Neural cell (in vitro differentiated cells): ENCODE measurements at regions not wholly inside any gene's neighbourhood (a gene's known extent, or its start where the extent isn't known, plus 50 kb on each side); places are given as distances from the start of the nearest gene placed in this dataset.

Source experiments
- RAD21 ChIP-seq: fragments of 450-650 bp; conservative IDR thresholded peaks from 2 replicates; pipeline ENCODE4 v1.6.1; 2014; ENCODE audit warnings: antibody characterized with exemption, mild to moderate bottlenecking, moderate library complexity
- TF ChIP-seq, protein P1 (sequence below): fragments of 450-650 bp; IDR thresholded peaks from 2 replicates; pipeline ENCODE4 v1.5.1; 2014; ENCODE audit warnings: antibody characterized with exemption, mild to moderate bottlenecking, moderate library complexity; ENCODE audit not compliant: poor library complexity, severe bottlenecking

GRCh38 chr2:242064364-242065250 lies 195.1 kb downstream of the RTP5 start:
- TF ChIP-seq, protein P1, sequence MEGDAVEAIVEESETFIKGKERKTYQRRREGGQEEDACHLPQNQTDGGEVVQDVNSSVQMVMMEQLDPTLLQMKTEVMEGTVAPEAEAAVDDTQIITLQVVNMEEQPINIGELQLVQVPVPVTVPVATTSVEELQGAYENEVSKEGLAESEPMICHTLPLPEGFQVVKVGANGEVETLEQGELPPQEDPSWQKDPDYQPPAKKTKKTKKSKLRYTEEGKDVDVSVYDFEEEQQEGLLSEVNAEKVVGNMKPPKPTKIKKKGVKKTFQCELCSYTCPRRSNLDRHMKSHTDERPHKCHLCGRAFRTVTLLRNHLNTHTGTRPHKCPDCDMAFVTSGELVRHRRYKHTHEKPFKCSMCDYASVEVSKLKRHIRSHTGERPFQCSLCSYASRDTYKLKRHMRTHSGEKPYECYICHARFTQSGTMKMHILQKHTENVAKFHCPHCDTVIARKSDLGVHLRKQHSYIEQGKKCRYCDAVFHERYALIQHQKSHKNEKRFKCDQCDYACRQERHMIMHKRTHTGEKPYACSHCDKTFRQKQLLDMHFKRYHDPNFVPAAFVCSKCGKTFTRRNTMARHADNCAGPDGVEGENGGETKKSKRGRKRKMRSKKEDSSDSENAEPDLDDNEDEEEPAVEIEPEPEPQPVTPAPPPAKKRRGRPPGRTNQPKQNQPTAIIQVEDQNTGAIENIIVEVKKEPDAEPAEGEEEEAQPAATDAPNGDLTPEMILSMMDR = no peak
- TF ChIP-seq RAD21 = no peak
